K562 (cell line): ENCODE measurements at regions not wholly inside any gene's neighbourhood (a gene's known extent, or its start where the extent isn't known, plus 50 kb on each side); places are given as distances from the start of the nearest gene placed in this dataset.

Experiments
- ATAC-seq: fragments of 200-7000 bp; cut with Tn5 transposase; 3 replicates; pipeline ENCODE4 v1.9.1; 2020; ENCODE audit warnings: moderate library complexity
- BruUV-seq: library from RNA; stranded (reverse); fragments of 400-500 nt; replicated peaks from 2 replicates; lab custom pipeline; 2021; lab: Mats Ljungman, UMichigan
- CTCF ChIA-PET: fragments of 300-600 bp; formaldehyde crosslinking; extraction: SDS; loops from one replicate; lab custom pipeline; 2021; ENCODE audit warnings: low intra/inter-chr PET ratio; lab: Yijun Ruan, JAX
- POLR2A ChIA-PET: fragments of 300-600, 350-650 bp; sonication (Branson Sonifier 250); formaldehyde crosslinking; extraction: SDS; loops from one replicate; lab custom pipeline; 2021; ENCODE audit warnings: antibody characterized with exemption, inconsistent platforms; lab: Yijun Ruan, JAX
- DNase-seq, 4 experiments: peaks; one replicate each; pipeline versions ENCODE4 v3.0.0 to v3.0.0-alpha.2; 2011 to 2018; ENCODE audit warnings: low spot score in 3 of 4, mixed read lengths in 3 of 4; ENCODE audit errors: extremely low read depth in 1 of 4
- FAIRE-seq: peaks from 2 replicates; lab custom pipeline; 2011; peaks lifted over from hg19 to GRCh38; lab: Jason Lieb, UNC
- H2AFZ ChIP-seq: 2 replicates; pipeline ENCODE4 v1.6.0; 2011; ENCODE audit warnings: low read depth, low read length, control low read depth, inconsistent platforms
- H3K27ac ChIP-seq: fragments of 200-600 bp; 3 replicates; pipeline ENCODE4 v1.8.0; 2011; ENCODE audit warnings: low read depth, mild to moderate bottlenecking, control low read depth, inconsistent platforms, low read length, moderate library complexity, mixed read lengths; ENCODE audit errors: extremely low read depth
- H3K27me3 ChIP-seq, 2 experiments: fragments of 300-600 bp in 1 of 2; 2 replicates in 1 of 2; 3 replicates in 1 of 2; pipeline versions ENCODE4 v1.6.0 to v1.8.0; 2011; ENCODE audit warnings: inconsistent platforms in 2 of 2, low read length in 2 of 2, mild to moderate bottlenecking in 1 of 2, mixed read lengths in 1 of 2, moderate library complexity in 1 of 2; ENCODE audit not compliant: control insufficient read depth in 2 of 2, insufficient read depth in 2 of 2
- H3K36me3 ChIP-seq: fragments of 300-600 bp; 3 replicates; pipeline ENCODE4 v1.8.0; 2011; ENCODE audit warnings: mild to moderate bottlenecking, low read length, inconsistent platforms; ENCODE audit not compliant: control insufficient read depth, insufficient read depth
- H3K4me1 ChIP-seq, 2 experiments: fragments of 200-600 bp in 1 of 2; replicated peaks in 1 of 2; 2 replicates in 1 of 2; 3 replicates in 1 of 2; pipeline versions ENCODE4 v1.5.1 to v1.8.0; 2011; ENCODE audit warnings: inconsistent platforms in 2 of 2, low read length in 2 of 2, mild to moderate bottlenecking in 1 of 2, mixed read lengths in 1 of 2, moderate library complexity in 1 of 2; ENCODE audit not compliant: control insufficient read depth in 2 of 2, insufficient read depth in 2 of 2
- H3K4me2 ChIP-seq: 2 replicates; pipeline ENCODE4 v1.6.1; 2011; ENCODE audit warnings: low read length, control low read depth, inconsistent platforms, mixed read lengths; ENCODE audit not compliant: insufficient read depth
- H3K4me3 ChIP-seq: fragments of 200-600 bp; sonication (generic), shearing (Covaris generic); 2 replicates; pipeline ENCODE4 v1.5.1; 2016; ENCODE audit warnings: control low read depth, inconsistent platforms
- H3K79me2 ChIP-seq: fragments of 200-600 bp; 3 replicates; pipeline ENCODE4 v1.8.0; 2011; ENCODE audit warnings: low read length, inconsistent platforms; ENCODE audit not compliant: control insufficient read depth, insufficient read depth
- H3K9ac ChIP-seq, 2 experiments: 2 replicates each; pipeline versions ENCODE4 v1.6.0 to v1.6.1; 2011; ENCODE audit warnings: low read depth in 2 of 2, low read length in 2 of 2, control low read depth in 1 of 2, inconsistent platforms in 1 of 2, mild to moderate bottlenecking in 1 of 2, mixed read lengths in 1 of 2; ENCODE audit not compliant: insufficient read depth in 1 of 2
- H3K9me1 ChIP-seq: one replicate; pipeline ENCODE4 v1.6.0; 2011; ENCODE audit warnings: inconsistent platforms, mild to moderate bottlenecking, low read length, moderate library complexity; ENCODE audit not compliant: control insufficient read depth, insufficient read depth
- H3K9me3 ChIP-seq: replicated peaks from 2 replicates; pipeline ENCODE4 v1.5.1; 2011; ENCODE audit warnings: low read depth, low read length, inconsistent platforms; ENCODE audit not compliant: control insufficient read depth, insufficient read depth
- H4K20me1 ChIP-seq: replicated peaks from 2 replicates; pipeline ENCODE4 v1.6.1; 2011; ENCODE audit warnings: low read length, inconsistent platforms, mixed read lengths; ENCODE audit not compliant: control insufficient read depth, insufficient read depth
- ARID4B ChIP-seq: sonication (generic); formaldehyde crosslinking; IDR thresholded peaks from 2 replicates; pipeline ENCODE4 v1.8.0; 2022; ENCODE audit warnings: mild to moderate bottlenecking, missing genetic modification reagents
- DMBX1 ChIP-seq: fragments of 250-450 bp; sonication (Bioruptor Pico); IDR thresholded peaks from 2 replicates; pipeline ENCODE4 v1.8.0; 2022; ENCODE audit warnings: inconsistent platforms, mild to moderate bottlenecking, moderate library complexity, borderline replicate concordance
- KLF13 ChIP-seq: fragments of 450-650 bp; IDR thresholded peaks from 2 replicates; pipeline ENCODE4 v1.6.1; 2016; ENCODE audit warnings: missing genetic modification characterization, low read depth, mild to moderate bottlenecking, missing compliant biosample characterization, moderate library complexity, borderline replicate concordance
- NR0B1 ChIP-seq: fragments of 450-650 bp; IDR thresholded peaks from one replicate; pipeline ENCODE4 v1.6.1; 2018; ENCODE audit warnings: mild to moderate bottlenecking, moderate library complexity; ENCODE audit not compliant: partially characterized antibody
- PHTF2 ChIP-seq: fragments of 250-450 bp; sonication (Bioruptor Pico); IDR thresholded peaks from 2 replicates; pipeline ENCODE4 v1.5.0; 2021; ENCODE audit warnings: mild to moderate bottlenecking
- STAG1 ChIP-seq: sonication (generic); formaldehyde crosslinking; IDR thresholded peaks from 2 replicates; pipeline ENCODE4 v1.5.0; 2020; ENCODE audit warnings: missing genetic modification reagents, borderline replicate concordance
- ZFP30 ChIP-seq: fragments of 250-450 bp; sonication (Bioruptor Pico); IDR thresholded peaks from 2 replicates; pipeline ENCODE4 v1.8.0; 2022; ENCODE audit warnings: moderate library complexity, mild to moderate bottlenecking, inconsistent platforms, borderline replicate concordance
- ZNF12 ChIP-seq: sonication (generic); formaldehyde crosslinking; IDR thresholded peaks from 2 replicates; pipeline ENCODE4 v1.4.0; 2020; ENCODE audit warnings: mild to moderate bottlenecking, missing genetic modification reagents
- WGBS: fragments of 100-300 bp; shearing (Covaris generic); methylation state at CpG from one replicate; pipeline ENCODE4 v1.1.6; 2016; ENCODE audit warnings: low coverage, mixed read lengths; ENCODE audit not compliant: insufficient coverage; ENCODE audit errors: missing lambda C conversion rate; 5-methylcytosine and 5-hydroxymethylcytosine counted together
- in situ Hi-C: fragments of 300-500 bp; cut with MboI; formaldehyde crosslinking; loops from 4 replicates; pipeline ENCODE4 v1.15.0; 2018; ENCODE audit warnings: inconsistent platforms, mixed read lengths
- intact Hi-C: fragments of 100-400 bp; cut with micrococcal nuclease; formaldehyde crosslinking; loops from 2 replicates; pipeline ENCODE4 v1.14.2; 2022
- TF ChIP-seq, protein P1 (sequence below): fragments of 250-450 bp; sonication (Bioruptor Pico); IDR thresholded peaks from 2 replicates; pipeline ENCODE4 v1.5.0; 2021
- TF ChIP-seq, protein P2 (sequence below): fragments of 450-650 bp; formaldehyde crosslinking; IDR thresholded peaks from 2 replicates; pipeline ENCODE4 v1.4.0; 2020; ENCODE audit warnings: mild to moderate bottlenecking

DNA sequence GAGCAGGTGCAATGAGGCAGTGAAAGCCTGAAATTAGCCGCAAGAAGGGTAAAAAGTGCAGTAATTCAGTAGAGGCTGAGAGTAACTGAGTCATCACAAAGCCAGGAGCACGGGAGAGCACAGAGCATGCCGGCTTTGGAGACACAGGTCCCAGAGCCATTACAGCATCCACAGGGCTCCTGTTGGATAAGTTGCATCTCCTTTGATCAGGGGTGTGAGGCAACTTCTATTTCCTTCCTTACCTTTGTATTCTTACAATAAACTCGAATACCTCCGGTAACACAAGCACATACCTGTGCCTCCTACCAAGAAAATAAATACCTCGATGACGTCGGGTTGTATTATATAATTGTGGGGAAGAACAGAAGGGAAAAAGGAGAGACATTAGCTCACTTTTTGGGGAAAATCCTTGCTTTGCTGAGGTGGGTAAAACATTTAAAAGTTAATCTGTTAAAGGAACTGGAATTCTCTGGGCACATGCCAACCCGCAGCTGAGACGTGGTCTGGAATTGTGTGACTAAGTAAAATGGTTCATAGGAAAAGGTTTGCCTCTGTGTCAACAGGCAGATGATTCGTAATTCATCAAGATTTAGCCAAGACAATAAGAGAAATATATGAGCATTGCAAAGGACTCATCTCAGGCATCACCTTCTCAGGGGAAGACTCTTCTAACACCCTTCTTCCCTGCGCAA lies 360.7 kb upstream of the ZFP64 start:
- 17% methylated on average over 12 of the region's 12 CpGs for WGBS
- Histone ChIP-seq H3K4me3 (no peak overlapping the region), H3K9me3 (no peaks in the 10 kb centered on the region), H3K36me3 (no peaks in the 10 kb centered on the region), H4K20me1 (no peaks in the 10 kb centered on the region), H3K9ac (no peak overlapping the region), H3K4me1 (no peaks in the 10 kb centered on the region), H3K27ac (no peak overlapping the region), H2AFZ (no peak overlapping the region), H3K4me2 (no peak overlapping the region), H3K79me2 (no peaks in the 10 kb centered on the region), H3K9me1 (no peaks in the 10 kb centered on the region), H3K27me3 (no peaks in the 10 kb centered on the region)
- FAIRE-seq (no peak), DNase-seq (no peak), ATAC-seq (no peak)
- no TSS peak for BruUV-seq
- POLR2A ChIA-PET, result no interaction called here
- intact Hi-C loops (no loop called here), in situ Hi-C loops (no loop called here)
- CTCF ChIA-PET, result no interaction called here
- TF ChIP-seq ARID4B (CRISPR knock-in tag) (no peak), DMBX1 (no peak), ZNF12 (CRISPR knock-in tag) (no peak), KLF13 (no peak), STAG1 (CRISPR knock-in tag) (no peak), ZFP30 (CRISPR knock-in tag) (no peak), NR0B1 (no peak), PHTF2 (CRISPR knock-in tag) (no peak)
- TF ChIP-seq, protein P1, sequence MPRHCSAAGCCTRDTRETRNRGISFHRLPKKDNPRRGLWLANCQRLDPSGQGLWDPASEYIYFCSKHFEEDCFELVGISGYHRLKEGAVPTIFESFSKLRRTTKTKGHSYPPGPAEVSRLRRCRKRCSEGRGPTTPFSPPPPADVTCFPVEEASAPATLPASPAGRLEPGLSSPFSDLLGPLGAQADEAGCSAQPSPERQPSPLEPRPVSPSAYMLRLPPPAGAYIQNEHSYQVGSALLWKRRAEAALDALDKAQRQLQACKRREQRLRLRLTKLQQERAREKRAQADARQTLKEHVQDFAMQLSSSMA (CRISPR knock-in tag), result no peak
- TF ChIP-seq, protein P2, sequence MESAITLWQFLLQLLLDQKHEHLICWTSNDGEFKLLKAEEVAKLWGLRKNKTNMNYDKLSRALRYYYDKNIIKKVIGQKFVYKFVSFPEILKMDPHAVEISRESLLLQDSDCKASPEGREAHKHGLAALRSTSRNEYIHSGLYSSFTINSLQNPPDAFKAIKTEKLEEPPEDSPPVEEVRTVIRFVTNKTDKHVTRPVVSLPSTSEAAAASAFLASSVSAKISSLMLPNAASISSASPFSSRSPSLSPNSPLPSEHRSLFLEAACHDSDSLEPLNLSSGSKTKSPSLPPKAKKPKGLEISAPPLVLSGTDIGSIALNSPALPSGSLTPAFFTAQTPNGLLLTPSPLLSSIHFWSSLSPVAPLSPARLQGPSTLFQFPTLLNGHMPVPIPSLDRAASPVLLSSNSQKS (CRISPR knock-in tag), result no peak
